ENCODE measurements at regions not wholly inside any gene's neighbourhood (a gene's known extent, or its start where the extent isn't known, plus 50 kb on each side); places are given as distances from the start of the nearest gene placed in this dataset.
A peak's percentile ranks its signal among the peaks of the same experiment; 100 is the strongest.

- TF ChIP-seq, protein P1, sequence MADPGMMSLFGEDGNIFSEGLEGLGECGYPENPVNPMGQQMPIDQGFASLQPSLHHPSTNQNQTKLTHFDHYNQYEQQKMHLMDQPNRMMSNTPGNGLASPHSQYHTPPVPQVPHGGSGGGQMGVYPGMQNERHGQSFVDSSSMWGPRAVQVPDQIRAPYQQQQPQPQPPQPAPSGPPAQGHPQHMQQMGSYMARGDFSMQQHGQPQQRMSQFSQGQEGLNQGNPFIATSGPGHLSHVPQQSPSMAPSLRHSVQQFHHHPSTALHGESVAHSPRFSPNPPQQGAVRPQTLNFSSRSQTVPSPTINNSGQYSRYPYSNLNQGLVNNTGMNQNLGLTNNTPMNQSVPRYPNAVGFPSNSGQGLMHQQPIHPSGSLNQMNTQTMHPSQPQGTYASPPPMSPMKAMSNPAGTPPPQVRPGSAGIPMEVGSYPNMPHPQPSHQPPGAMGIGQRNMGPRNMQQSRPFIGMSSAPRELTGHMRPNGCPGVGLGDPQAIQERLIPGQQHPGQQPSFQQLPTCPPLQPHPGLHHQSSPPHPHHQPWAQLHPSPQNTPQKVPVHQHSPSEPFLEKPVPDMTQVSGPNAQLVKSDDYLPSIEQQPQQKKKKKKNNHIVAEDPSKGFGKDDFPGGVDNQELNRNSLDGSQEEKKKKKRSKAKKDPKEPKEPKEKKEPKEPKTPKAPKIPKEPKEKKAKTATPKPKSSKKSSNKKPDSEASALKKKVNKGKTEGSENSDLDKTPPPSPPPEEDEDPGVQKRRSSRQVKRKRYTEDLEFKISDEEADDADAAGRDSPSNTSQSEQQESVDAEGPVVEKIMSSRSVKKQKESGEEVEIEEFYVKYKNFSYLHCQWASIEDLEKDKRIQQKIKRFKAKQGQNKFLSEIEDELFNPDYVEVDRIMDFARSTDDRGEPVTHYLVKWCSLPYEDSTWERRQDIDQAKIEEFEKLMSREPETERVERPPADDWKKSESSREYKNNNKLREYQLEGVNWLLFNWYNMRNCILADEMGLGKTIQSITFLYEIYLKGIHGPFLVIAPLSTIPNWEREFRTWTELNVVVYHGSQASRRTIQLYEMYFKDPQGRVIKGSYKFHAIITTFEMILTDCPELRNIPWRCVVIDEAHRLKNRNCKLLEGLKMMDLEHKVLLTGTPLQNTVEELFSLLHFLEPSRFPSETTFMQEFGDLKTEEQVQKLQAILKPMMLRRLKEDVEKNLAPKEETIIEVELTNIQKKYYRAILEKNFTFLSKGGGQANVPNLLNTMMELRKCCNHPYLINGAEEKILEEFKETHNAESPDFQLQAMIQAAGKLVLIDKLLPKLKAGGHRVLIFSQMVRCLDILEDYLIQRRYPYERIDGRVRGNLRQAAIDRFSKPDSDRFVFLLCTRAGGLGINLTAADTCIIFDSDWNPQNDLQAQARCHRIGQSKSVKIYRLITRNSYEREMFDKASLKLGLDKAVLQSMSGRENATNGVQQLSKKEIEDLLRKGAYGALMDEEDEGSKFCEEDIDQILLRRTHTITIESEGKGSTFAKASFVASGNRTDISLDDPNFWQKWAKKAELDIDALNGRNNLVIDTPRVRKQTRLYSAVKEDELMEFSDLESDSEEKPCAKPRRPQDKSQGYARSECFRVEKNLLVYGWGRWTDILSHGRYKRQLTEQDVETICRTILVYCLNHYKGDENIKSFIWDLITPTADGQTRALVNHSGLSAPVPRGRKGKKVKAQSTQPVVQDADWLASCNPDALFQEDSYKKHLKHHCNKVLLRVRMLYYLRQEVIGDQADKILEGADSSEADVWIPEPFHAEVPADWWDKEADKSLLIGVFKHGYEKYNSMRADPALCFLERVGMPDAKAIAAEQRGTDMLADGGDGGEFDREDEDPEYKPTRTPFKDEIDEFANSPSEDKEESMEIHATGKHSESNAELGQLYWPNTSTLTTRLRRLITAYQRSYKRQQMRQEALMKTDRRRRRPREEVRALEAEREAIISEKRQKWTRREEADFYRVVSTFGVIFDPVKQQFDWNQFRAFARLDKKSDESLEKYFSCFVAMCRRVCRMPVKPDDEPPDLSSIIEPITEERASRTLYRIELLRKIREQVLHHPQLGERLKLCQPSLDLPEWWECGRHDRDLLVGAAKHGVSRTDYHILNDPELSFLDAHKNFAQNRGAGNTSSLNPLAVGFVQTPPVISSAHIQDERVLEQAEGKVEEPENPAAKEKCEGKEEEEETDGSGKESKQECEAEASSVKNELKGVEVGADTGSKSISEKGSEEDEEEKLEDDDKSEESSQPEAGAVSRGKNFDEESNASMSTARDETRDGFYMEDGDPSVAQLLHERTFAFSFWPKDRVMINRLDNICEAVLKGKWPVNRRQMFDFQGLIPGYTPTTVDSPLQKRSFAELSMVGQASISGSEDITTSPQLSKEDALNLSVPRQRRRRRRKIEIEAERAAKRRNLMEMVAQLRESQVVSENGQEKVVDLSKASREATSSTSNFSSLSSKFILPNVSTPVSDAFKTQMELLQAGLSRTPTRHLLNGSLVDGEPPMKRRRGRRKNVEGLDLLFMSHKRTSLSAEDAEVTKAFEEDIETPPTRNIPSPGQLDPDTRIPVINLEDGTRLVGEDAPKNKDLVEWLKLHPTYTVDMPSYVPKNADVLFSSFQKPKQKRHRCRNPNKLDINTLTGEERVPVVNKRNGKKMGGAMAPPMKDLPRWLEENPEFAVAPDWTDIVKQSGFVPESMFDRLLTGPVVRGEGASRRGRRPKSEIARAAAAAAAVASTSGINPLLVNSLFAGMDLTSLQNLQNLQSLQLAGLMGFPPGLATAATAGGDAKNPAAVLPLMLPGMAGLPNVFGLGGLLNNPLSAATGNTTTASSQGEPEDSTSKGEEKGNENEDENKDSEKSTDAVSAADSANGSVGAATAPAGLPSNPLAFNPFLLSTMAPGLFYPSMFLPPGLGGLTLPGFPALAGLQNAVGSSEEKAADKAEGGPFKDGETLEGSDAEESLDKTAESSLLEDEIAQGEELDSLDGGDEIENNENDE (IDR thresholded peaks at IDR 0.05; ENCODE audit: insufficient replicate concordance, low read length), result no peak
- TF ChIP-seq RAD21 (IDR thresholded peaks at IDR 0.05 in 1 of 2, conservative IDR thresholded peaks at IDR 0.05 in 1 of 2; ENCODE audit: low read depth in 2 of 2, low read length in 2 of 2), result peak in 1 of 2 experiments; percentile 16; a peak in 1 of 4 replicates
- TF ChIP-seq SAP30 (IDR thresholded peaks at IDR 0.05; ENCODE audit: insufficient read depth, insufficient replicate concordance, low read length), result no peak
- TF ChIP-seq TBP (IDR thresholded peaks at IDR 0.05; ENCODE audit: low read depth, low read length), result no peak
- TF ChIP-seq, protein P2, sequence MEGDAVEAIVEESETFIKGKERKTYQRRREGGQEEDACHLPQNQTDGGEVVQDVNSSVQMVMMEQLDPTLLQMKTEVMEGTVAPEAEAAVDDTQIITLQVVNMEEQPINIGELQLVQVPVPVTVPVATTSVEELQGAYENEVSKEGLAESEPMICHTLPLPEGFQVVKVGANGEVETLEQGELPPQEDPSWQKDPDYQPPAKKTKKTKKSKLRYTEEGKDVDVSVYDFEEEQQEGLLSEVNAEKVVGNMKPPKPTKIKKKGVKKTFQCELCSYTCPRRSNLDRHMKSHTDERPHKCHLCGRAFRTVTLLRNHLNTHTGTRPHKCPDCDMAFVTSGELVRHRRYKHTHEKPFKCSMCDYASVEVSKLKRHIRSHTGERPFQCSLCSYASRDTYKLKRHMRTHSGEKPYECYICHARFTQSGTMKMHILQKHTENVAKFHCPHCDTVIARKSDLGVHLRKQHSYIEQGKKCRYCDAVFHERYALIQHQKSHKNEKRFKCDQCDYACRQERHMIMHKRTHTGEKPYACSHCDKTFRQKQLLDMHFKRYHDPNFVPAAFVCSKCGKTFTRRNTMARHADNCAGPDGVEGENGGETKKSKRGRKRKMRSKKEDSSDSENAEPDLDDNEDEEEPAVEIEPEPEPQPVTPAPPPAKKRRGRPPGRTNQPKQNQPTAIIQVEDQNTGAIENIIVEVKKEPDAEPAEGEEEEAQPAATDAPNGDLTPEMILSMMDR (IDR thresholded peaks at IDR 0.05; ENCODE audit: control extremely low read depth in 1 of 3, insufficient read depth in 1 of 3, low read depth in 1 of 3, low read length in 3 of 3), result peak in 1 of 3 experiments; percentile 52; a peak in 2 of 4 replicates
- no peak for TF ChIP-seq ASH2L (IDR thresholded peaks at IDR 0.05; ENCODE audit: low read length)
- TF ChIP-seq CHD1 (IDR thresholded peaks at IDR 0.05; ENCODE audit: low read depth, low read length), result no peak
Measured at GRCh38 chr9:89808076-89808755, 203.4 kb downstream of the GADD45G start (continued).

Data from H1 (cell line).